ENCODE measurements at regions not wholly inside any gene's neighbourhood (a gene's known extent, or its start where the extent isn't known, plus 50 kb on each side); places are given as distances from the start of the nearest gene placed in this dataset.

- DNase-seq: no peak
Measured at GRCh38 chr1:239263801-239264200, 122.6 kb upstream of the CHRM3 start.

- DNase-seq: no peak
Measured at GRCh38 chr1:239262538-239262937, 123.8 kb upstream of the CHRM3 start.

- DNase-seq: no peak
Measured at GRCh38 chr1:239261521-239261920, 124.8 kb upstream of the CHRM3 start.

GRCh38 chr1:239260842-239261241, 125.5 kb upstream of the CHRM3 start:
- no peak for DNase-seq

GRCh38 chr1:239255628-239256160, 130.7 kb upstream of the CHRM3 start:
- DNase-seq: no peak

- DNase-seq: no peak
Measured at GRCh38 chr1:239254999-239255398, 131.4 kb upstream of the CHRM3 start.

- no peak for DNase-seq
Measured at GRCh38 chr1:239253032-239253431, 133.3 kb upstream of the CHRM3 start.

GRCh38 chr1:239250353-239251035, 135.9 kb upstream of the CHRM3 start:
- no peak for DNase-seq

- DNase-seq: no peak
Measured at GRCh38 chr1:239247285-239247684, 139.1 kb upstream of the CHRM3 start.

GRCh38 chr1:239244084-239244483, 142.3 kb upstream of the CHRM3 start:
- no peak for DNase-seq

- DNase-seq: no peak
Measured at GRCh38 chr1:239243006-239243405, 143.4 kb upstream of the CHRM3 start.

- no peak for DNase-seq
Measured at GRCh38 chr1:239242404-239242803, 144.0 kb upstream of the CHRM3 start.

- no peak for DNase-seq
Measured at GRCh38 chr1:239240736-239241135, 145.6 kb upstream of the CHRM3 start.

- DNase-seq: no peak
Measured at GRCh38 chr1:239239529-239239928, 146.8 kb upstream of the CHRM3 start.

GRCh38 chr1:239237912-239238311, 148.5 kb upstream of the CHRM3 start:
- DNase-seq: no peak

- DNase-seq: no peak
Measured at GRCh38 chr1:239233626-239234025, 152.7 kb upstream of the CHRM3 start.

GRCh38 chr1:239232921-239233320, 153.4 kb upstream of the CHRM3 start:
- DNase-seq: no peak

GRCh38 chr1:239228451-239228850, 157.9 kb upstream of the CHRM3 start:
- no peak for DNase-seq

GRCh38 chr1:239225396-239225795, 161.0 kb upstream of the CHRM3 start:
- DNase-seq: no peak

GRCh38 chr1:239224100-239224499, 162.3 kb upstream of the CHRM3 start:
- DNase-seq: no peak

- no peak for DNase-seq
Measured at GRCh38 chr1:239222999-239223398, 163.4 kb upstream of the CHRM3 start.

- no peak for DNase-seq
Measured at GRCh38 chr1:239221656-239222055, 164.7 kb upstream of the CHRM3 start.

- DNase-seq: no peak
Measured at GRCh38 chr1:239219679-239220078, 166.7 kb upstream of the CHRM3 start.

GRCh38 chr1:239218301-239218700, 168.1 kb upstream of the CHRM3 start:
- no peak for DNase-seq

GRCh38 chr1:239212811-239213220, 173.6 kb upstream of the CHRM3 start:
- no peak for DNase-seq
